ENCODE measurements at regions not wholly inside any gene's neighbourhood (a gene's known extent, or its start where the extent isn't known, plus 50 kb on each side); places are given as distances from the start of the nearest gene placed in this dataset.
"Not testable (repeated sequence)": the region's sequence is repeated elsewhere in the genome, so short reads cannot be mapped to it uniquely, and the experiment has no call there.

DNA sequence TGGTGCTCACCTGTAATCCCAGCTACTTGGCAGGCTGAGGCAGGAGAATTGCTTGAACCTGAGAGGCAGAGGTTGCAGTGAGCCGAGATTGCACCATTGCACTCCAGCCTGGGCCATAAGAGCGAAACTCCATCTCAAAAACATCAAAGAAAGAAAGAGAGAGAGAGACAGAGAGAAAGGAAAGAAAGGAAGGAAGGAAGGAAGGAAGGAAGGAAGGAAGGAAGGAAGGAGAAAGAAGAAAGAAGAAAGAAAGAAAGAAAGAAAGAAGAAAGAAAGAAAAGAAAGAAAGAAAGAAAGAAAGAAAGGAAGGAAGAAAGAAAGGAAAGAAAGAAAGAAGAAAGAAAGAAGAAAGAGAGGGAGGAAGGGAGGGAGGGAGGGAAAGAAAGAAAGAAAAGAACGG is 69.4 kb upstream of the SLC25A33 start:
- DNase-seq = not testable (repeated sequence)

DNA sequence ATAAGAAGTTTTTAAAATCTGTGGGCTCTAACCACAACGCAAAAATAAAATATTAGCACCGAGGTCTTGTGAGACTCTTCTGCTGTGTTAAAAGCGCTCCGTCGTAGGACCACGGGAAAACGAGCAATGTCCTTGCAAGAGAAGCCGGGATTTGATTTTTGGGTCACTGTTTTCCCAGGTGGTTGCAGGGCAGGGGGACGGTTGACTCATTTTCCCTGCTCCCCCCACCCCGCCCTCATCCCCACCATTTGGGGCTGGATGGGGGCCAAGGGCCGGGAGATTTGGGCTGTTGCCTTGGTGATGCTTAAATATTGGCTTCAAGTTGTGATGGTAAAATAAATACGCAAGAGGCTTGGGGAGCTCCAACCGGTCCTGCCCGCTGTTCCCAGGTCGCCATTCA is 67.6 kb upstream of the SLC25A33 start:
- DNase-seq = no peak

DNA sequence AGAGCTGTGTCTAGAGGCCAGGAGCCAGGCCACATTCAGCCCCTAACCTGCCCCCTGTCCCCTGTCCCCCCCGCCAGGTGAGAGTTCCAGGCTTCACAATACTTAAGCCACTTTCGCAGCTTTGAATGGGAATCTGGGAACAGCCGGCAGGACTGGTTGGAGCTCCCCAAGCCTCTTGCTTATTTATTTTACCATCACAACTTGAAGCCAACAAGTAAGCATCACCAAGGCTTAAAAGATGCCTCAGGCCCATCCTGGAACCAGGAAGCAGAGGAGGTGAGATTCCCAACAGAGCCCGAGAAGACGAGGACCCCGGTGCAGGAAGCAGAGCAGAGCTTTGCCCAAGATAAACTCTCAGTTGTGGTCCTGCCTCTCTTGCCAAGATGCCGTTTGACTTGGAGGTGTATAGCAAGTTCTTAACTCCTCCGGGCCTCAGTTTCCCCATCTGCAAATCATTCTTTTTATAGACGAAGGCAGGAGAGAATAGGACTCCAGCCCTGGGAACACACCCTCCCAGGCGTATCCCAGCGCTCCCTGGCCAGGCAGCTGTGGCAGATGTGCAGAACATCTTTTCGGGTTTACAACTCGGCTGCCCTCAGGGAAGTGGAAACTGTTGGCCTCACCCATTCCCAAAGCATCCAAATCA is 66.8 kb upstream of the SLC25A33 start:
- no peak for DNase-seq

DNA sequence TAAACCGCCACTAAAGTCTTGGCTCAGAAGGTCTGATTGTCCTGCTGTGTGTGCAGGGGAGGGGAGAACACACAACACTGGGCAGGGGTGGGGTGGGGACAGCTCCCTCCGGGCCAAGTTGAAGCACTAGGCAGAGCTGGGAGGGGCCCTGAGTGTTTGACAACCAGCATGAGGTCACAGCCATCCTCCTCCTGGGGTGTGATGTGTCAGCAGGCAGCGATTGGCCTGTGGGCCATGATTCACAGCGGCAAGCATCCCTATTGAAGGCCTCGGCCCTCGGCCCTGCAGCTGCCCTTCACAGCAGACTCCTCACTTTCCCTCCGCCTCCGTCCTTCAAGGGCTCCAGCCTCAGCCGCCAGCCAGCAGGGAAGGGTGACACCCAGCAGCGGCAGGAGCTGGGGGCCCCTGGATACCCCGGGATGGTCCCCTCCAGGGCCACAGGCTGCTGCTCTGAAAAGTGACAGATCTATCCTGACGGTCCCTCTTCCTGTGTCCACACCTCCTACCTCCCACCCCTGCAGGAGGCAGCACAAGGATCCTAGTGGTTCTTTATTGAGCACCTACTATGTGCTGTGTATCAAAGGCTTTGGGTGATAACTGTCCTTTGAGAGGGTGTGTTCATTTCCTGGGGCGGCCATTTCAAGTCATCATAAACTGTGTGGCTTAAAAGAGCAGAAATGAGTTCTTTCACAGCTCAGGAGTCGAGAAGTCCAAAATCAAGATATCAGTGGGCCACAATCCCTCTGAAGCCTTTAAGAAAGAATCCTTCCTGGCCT is 66.0 kb upstream of the SLC25A33 start:
- DNase-seq = no peak

DNA sequence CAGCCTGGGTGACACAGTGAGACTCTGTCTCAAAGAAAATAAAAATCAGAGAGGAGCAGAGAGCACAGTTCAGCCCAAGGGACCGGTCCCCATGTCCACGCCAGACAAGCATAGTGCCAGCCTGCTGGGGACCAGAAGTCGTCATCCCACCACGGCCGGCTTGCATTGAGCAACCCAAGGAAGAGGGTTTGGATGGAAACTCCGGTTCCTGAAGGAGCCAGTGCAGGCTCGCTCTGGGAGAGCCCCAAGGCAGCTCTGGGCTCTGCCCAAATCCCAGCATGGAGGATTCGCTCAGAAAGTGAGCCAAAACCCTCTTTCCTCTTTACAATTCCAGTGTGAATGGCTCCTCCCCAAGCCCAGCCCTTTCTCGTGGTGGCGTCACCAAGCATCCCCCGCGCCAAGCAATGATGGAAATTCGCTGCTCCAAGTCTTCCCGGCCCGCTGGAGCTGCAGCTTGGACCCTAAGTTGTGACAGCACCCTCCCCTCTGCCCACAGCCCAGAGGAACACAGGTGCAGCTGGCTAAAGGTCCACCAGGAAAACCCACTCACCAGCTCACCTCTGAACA is 64.1 kb upstream of the SLC25A33 start:
- no peak for DNase-seq

DNA sequence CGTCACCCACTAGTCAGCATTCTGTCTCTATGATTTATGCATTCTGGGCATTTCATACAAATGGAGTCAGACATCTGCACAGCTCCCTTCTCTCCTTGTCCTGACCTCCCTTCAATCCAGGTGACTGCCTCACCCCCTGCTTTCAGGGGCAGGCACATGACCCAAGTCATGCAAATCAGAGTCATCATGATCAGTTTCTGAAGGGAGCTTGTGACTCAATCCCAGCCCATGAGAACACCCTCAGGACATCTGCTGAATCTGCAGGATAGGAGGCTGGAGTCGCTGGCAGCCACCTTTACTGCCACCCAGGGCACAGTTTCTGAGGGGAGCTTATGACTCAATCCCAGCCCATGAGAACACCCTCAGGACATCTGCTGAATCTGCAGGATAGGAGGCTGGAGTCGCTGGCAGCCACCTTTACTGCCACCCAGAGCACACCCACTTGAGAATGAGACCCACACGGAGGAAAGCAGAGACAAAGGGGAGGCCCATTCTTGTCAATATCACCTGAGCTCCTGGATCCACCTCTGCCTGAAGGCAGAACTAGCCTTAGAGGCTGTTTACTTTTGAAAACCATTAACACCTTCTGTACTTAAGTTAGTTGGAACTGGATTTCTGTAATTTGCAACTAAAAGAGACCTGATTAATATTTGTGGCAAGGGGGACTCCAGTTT is 62.3 kb upstream of the SLC25A33 start:
- peak; percentile 92 for DNase-seq

DNA sequence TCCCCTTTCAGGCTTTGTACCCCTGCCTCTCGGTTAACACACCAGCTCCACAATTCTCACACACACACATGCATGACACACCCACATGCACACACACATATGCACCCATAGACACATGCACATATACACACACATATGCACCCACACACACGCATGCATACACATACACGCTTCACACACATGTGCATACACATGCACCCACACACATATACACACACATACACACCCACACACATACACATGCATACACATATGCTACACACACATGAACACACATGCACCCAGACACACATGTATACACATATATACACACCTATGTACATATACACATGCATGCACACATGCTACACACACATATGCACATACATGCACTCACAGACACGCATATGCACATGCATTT is 61.7 kb upstream of the SLC25A33 start:
- no peak for DNase-seq

DNA sequence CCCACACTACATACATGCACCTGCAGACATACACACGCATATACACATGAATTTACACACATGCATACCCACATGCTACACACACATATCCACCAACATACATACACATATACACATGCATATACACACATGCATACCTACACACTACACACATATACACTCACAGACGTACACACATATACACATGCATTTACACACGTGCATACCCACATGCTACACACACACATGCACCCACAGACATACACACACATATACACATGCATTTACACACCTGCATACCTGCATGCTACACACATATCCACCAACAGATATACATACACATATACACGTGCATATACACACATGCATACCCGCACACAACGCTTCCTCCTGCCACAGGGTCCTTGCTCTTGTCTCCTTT is 61.2 kb upstream of the SLC25A33 start:
- DNase-seq = no peak

DNA sequence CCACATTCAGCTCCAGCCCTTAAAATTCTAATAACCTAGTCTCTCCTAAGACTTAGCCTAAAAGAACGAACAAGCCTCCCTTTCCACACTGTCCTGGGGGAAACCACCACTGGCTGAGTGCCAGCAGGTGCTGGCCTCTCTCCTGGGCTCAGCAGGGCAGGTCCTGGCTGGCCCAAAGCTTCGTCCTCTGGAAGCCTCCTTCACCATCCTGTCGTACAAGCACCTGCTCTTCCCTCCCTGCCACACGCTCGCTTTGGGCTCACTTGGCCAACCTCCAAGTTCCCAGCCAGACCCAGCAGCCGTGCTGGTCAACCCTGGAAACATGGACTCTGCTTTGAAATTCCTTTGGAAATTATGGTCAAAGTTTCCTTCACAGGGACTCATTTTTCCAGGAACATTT is 58.2 kb upstream of the SLC25A33 start:
- DNase-seq = no peak

DNA sequence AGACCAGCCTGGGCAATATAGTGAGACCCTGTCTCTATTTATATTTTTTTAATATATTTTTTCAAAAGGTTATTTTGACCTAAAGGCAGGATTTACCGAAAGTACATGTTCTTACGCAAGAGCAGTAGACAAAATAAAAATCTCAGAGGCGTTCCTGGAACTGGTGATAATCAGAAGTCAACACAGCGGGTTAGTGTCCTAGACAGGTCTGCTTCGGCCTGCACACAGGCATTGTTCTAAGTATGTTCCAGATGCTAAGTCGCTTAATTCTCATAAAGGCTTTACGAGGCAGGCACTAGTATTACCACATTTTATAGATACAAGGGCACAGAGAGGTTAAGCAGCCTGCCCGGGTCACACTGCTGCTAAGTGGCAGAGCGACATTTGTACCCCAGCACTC is 56.9 kb upstream of the SLC25A33 start:
- DNase-seq = no peak

DNA sequence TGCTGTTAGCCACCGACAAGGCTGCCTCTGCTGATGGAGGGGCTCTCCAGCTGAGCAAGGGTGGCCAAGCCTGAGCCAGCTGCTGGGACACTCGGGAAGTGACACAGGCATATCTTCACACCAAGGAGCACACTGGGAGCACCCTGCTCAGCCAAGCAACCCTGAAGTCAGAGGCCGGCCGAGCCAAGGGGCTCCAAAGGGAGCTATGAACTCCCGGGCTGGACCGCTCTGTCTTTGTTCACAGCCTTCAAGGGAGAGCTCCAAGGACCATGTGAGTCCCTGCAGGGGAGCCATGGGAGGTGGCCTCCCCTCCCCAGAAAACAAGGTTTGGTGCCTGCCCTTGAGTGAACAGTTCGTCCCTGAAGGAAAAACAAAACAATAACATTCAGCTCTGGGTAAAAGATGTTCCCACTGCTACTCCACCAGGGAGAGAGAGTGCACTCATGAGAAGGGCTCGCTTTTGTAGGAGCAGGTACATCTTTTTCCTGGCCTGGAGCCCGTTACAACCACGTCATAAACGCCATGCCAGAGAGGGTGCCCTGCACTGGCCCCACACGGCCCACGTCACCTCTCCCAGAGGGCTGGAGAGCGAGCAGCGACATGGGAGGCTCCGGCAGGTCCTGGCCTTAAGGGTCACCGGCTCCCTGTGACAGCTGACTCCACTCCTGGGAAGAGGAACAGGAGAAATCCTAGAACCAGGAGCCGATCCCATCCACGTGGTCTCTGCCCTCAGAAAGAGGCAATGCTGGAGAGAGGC is 56.3 kb upstream of the SLC25A33 start:
- no peak for DNase-seq

DNA sequence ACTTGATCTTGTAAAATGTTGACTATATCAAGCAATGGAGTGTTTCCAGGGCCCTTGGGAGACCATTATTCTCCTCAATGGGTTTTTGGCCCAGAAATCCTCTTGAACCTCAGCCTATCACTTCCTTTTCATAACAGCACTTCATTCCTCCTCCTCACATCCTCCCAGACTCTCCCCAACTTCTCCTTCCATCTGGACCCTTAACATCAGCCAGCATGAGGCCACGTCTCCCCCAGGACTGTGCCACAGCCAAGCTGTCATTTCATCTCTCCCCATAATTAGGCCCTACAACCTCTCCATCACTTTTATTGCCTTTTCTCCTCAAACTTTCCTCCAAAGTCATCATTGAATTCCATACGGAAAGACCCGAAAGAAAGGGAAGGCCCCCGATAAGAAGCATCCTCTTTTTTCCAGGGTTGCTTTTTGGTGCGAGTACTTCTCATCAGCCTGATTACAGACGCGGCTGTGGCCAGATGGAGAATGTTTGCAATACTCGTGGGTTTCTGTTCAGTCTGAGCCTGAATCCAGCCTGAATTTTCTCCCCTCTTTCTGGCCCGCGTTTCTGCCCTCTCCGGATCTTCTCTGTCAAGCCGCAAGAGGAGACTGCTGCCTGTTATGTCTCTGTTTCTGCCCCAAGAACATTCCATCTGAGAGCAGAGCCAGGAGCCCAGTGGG is 52.7 kb upstream of the SLC25A33 start:
- no peak for DNase-seq
